ENCODE measurements at regions not wholly inside any gene's neighbourhood (a gene's known extent, or its start where the extent isn't known, plus 50 kb on each side); places are given as distances from the start of the nearest gene placed in this dataset.

DNA sequence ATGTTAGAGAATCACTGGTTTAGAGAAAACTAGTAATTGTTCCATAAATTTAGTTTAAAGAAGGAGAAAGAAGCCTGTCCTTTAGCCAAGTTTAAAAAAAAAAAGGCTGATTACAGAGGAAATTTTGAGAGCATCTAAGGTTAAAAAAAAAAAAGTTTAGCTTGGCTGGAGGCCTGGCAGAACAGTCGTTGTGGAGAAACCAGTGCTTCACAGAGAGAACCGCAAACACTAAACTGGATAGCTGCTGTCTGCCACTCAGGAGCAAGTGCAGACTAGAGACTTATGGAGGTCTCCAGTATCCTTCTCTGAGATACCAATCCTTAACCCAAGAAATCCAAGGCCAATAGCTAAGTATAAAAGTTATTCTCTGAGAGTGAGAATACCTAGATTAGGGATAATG, 84.8 kb upstream of the ANKRD28 start:
- Histone ChIP-seq H3K4me3 (ENCODE audit: insufficient read depth, low read depth, low read length) (no peak overlapping the region), H2AFZ (replicated peaks; ENCODE audit: low read length, poor library complexity) (no peak overlapping the region), H3K9ac (ENCODE audit: low read depth, low read length) (no peak overlapping the region), H2BK15ac (ENCODE audit: low read depth, low read length) (no peak overlapping the region), H3K9me1 (ENCODE audit: insufficient read depth, low read length) (no peaks in the 10 kb centered on the region), H2AK9ac (replicated peaks; ENCODE audit: low read depth, low read length, poor library complexity) (no peak overlapping the region), H3K4ac (ENCODE audit: low read depth, low read length) (no peak overlapping the region), H2BK120ac (ENCODE audit: low read depth, low read length) (no peak overlapping the region), H3K4me1 (ENCODE audit: control insufficient read depth, insufficient read depth, low read length) (no peaks in the 10 kb centered on the region), H3K18ac (ENCODE audit: low read depth, low read length) (no peak overlapping the region), H4K8ac (ENCODE audit: low read depth in 2 of 2, low read length in 2 of 2) (no peak overlapping the region), H3K4me2 (ENCODE audit: low read depth, low read length) (no peak overlapping the region), H2AK5ac (ENCODE audit: low read depth, low read length) (no peak overlapping the region), H3K27me3 (ENCODE audit: control insufficient read depth, insufficient read depth, low read length) (no peaks in the 10 kb centered on the region), H3K56ac (ENCODE audit: extremely low read depth, insufficient read depth, low read length) (no peak overlapping the region), H3K27ac (ENCODE audit: insufficient read depth, low read length) (no peak overlapping the region), H3K79me1 (ENCODE audit: low read depth in 1 of 2, low read length in 2 of 2) (no peaks in the 10 kb centered on the region), H4K91ac (ENCODE audit: insufficient read depth, low read depth, low read length) (no peak overlapping the region), H2BK5ac (ENCODE audit: low read depth, low read length, poor library complexity, severe bottlenecking) (no peak overlapping the region), H3K9me3 (ENCODE audit: control insufficient read depth, insufficient read depth, low read length) (no peaks in the 10 kb centered on the region), H3K36me3 (ENCODE audit: control insufficient read depth, insufficient read depth, low read length) (no peaks in the 10 kb centered on the region), H3K14ac (replicated peaks; ENCODE audit: low read depth, low read length) (no peak overlapping the region), H4K20me1 (ENCODE audit: insufficient read depth, low read length) (no peaks in the 10 kb centered on the region), H4K5ac (ENCODE audit: low read depth, low read length) (no peak overlapping the region), H3K23ac (ENCODE audit: low read depth, low read length) (no peak overlapping the region), H2BK20ac (ENCODE audit: low read depth, low read length) (no peak overlapping the region)
- in situ Hi-C loops (cut with MboI; ENCODE audit: low sequenced_read_pairs) = no loop called here
- ATAC-seq (ENCODE audit: low read depth) (no peak), DNase-seq (no peak)
- TF ChIP-seq, protein P1, sequence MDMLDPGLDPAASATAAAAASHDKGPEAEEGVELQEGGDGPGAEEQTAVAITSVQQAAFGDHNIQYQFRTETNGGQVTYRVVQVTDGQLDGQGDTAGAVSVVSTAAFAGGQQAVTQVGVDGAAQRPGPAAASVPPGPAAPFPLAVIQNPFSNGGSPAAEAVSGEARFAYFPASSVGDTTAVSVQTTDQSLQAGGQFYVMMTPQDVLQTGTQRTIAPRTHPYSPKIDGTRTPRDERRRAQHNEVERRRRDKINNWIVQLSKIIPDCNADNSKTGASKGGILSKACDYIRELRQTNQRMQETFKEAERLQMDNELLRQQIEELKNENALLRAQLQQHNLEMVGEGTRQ (IDR thresholded peaks at IDR 0.05; ENCODE audit: low read depth, low read length) = no peak
- no peak for TF ChIP-seq CTCF (conservative IDR thresholded peaks at IDR 0.05; ENCODE audit: low read depth, low read length)
- no peak for TF ChIP-seq MAFK (IDR thresholded peaks at IDR 0.05; ENCODE audit: low read depth, low read length)
- TF ChIP-seq CEBPB (IDR thresholded peaks at IDR 0.05; ENCODE audit: low read depth, low read length) = no peak
- TF ChIP-seq RFX5 (IDR thresholded peaks at IDR 0.05; ENCODE audit: low read depth, low read length) = no peak
- no peak for TF ChIP-seq FOS (IDR thresholded peaks at IDR 0.05; ENCODE audit: low read depth, low read length)
- TF ChIP-seq SMC3 (IDR thresholded peaks at IDR 0.05; ENCODE audit: low read depth, low read length) = no peak
- BruUV-seq (replicated peaks) = no TSS peak
- ChIA-PET POLR2A (ENCODE audit: unreplicated experiment) (interaction anchor here (0.6 kb wide), 1 partner anchor 382 kb away, joined by 3 read pairs; no protein-coding TSS in a partner anchor), CTCF (interaction anchor here (0.7 kb wide), 1 partner anchor 13 kb away, joined by 3 read pairs; no protein-coding TSS in a partner anchor)
- WGBS, 2 experiments (ENCODE audit: extremely low coverage in 2 of 2, insufficient read length in 1 of 2) = no CpG with 5 or more reads among the region's 2 CpGs
- dilution Hi-C loops (cut with HindIII; ENCODE audit: low sequenced_read_pairs, unreplicated experiment) = no loop called here
- intact Hi-C loops (cut with micrococcal nuclease) = no loop called here

Measured in IMR-90 (cell line).